OCI-LY3 (cell line): ENCODE measurements at regions not wholly inside any gene's neighbourhood (a gene's known extent, or its start where the extent isn't known, plus 50 kb on each side); places are given as distances from the start of the nearest gene placed in this dataset.
"Not testable (repeated sequence)": the region's sequence is repeated elsewhere in the genome, so short reads cannot be mapped to it uniquely, and the experiment has no call there.

Source experiments
- H2AFZ ChIP-seq: fragments of 200-600, 300-600 bp; shearing (Covaris generic); 2 replicates; pipeline ENCODE4 v1.6.0; 2014; ENCODE audit warnings: antibody characterized with exemption, low read depth, low read length
- H3K27ac ChIP-seq: fragments of 200-600, 300-600 bp; sonication (generic); 2 replicates; pipeline ENCODE4 v1.5.1; 2014; ENCODE audit warnings: mild to moderate bottlenecking, low read length, moderate library complexity, mixed read lengths
- H3K27me3 ChIP-seq: fragments of 200-600, 300-600 bp; sonication (generic); 2 replicates; pipeline ENCODE4 v1.6.1; 2014; ENCODE audit warnings: low read depth, low read length, mixed read lengths
- H3K36me3 ChIP-seq: fragments of 200-600, 300-600 bp; sonication (generic); replicated peaks from 2 replicates; pipeline ENCODE3; 2014; ENCODE audit warnings: low read depth, low read length, mixed read lengths
- H3K4me1 ChIP-seq: fragments of 300-600, 200-600 bp; sonication (generic); 2 replicates; pipeline ENCODE4 v1.6.1; 2014; ENCODE audit warnings: low read length, mixed read lengths
- H3K4me2 ChIP-seq: fragments of 200-600, 300-600 bp; sonication (generic); 2 replicates; pipeline ENCODE4 v1.6.1; 2014; ENCODE audit warnings: low read length, mixed read lengths
- H3K4me3 ChIP-seq: fragments of 300-600, 200-600 bp; sonication (generic); 2 replicates; pipeline ENCODE4 v1.5.1; 2014; ENCODE audit warnings: antibody characterized with exemption, mild to moderate bottlenecking, low read length, moderate library complexity
- H3K79me2 ChIP-seq: fragments of 300-600, 200-600 bp; shearing (Covaris generic); 2 replicates; pipeline ENCODE4 v1.6.1; 2014; ENCODE audit warnings: mild to moderate bottlenecking, low read length, mixed read lengths
- H3K9ac ChIP-seq: fragments of 300-600, 200-600 bp; shearing (Covaris generic); 2 replicates; pipeline ENCODE4 v1.6.0; 2014; ENCODE audit warnings: mild to moderate bottlenecking, low read length, moderate library complexity
- H3K9me3 ChIP-seq: fragments of 200-600, 300-600 bp; shearing (Covaris generic); 2 replicates; pipeline ENCODE4 v1.6.1; 2014; ENCODE audit warnings: low read length, mixed read lengths; ENCODE audit not compliant: insufficient read depth
- H4K20me1 ChIP-seq: fragments of 200-600, 300-600 bp; sonication (generic); 2 replicates; pipeline ENCODE4 v1.6.1; 2016; ENCODE audit warnings: low read length, mixed read lengths; ENCODE audit not compliant: insufficient read depth
- CTCF ChIP-seq: fragments of 200-600, 300-600 bp; sonication (generic); IDR thresholded peaks from 2 replicates; pipeline ENCODE4 v1.5.1; 2014; ENCODE audit warnings: antibody characterized with exemption, low read length, low read depth
- EZH2phosphoT487 ChIP-seq: fragments of 200-600 bp; shearing (Covaris generic); IDR thresholded peaks from 2 replicates; pipeline ENCODE4 v1.6.1; 2018; ENCODE audit warnings: antibody characterized with exemption, mixed run types, low read depth

- Histone ChIP-seq H3K4me2 (no peak overlapping the region), H3K36me3 (no peaks in the 10 kb centered on the region), H3K27ac (no peak overlapping the region), H3K4me3 (no peak overlapping the region), H3K79me2 (no peaks in the 10 kb centered on the region), H3K4me1 (no peaks in the 10 kb centered on the region), H3K9ac (no peak overlapping the region), H3K9me3 (no peaks in the 10 kb centered on the region), H2AFZ (no peak overlapping the region), H4K20me1 (no peaks in the 10 kb centered on the region), H3K27me3 (no peaks in the 10 kb centered on the region)
- TF ChIP-seq CTCF (no peak), EZH2phosphoT487 (no peak)
Observed at GRCh38 chr7:73933091-73933490, 72.1 kb downstream of the TMEM270 start.

- H3K9ac ChIP-seq, result no peak overlapping the region
- H3K4me2 ChIP-seq, result no peak overlapping the region
- no peaks in the 10 kb centered on the region for H3K36me3 ChIP-seq
- TF ChIP-seq CTCF (no peak), EZH2phosphoT487 (no peak)
- no peaks in the 10 kb centered on the region for H3K27me3 ChIP-seq
- H3K79me2 ChIP-seq, result no peaks in the 10 kb centered on the region
- H3K27ac ChIP-seq, result no peak overlapping the region
- no peak overlapping the region for H2AFZ ChIP-seq
- H4K20me1 ChIP-seq, result no peaks in the 10 kb centered on the region
- peaks cover 9% of the 10 kb centered on the region; the same call in 1 of the 2 replicates for H3K9me3 ChIP-seq
- no peak overlapping the region for H3K4me3 ChIP-seq
- H3K4me1 ChIP-seq, result no peaks in the 10 kb centered on the region
Observed at GRCh38 chr7:73936967-73937366, 76.0 kb downstream of the TMEM270 start.

GRCh38 chr7:73937650-73938049 is 76.7 kb downstream of the TMEM270 start:
- not testable (repeated sequence) for H3K9me3 ChIP-seq, H2AFZ ChIP-seq, H3K4me2 ChIP-seq, H3K27me3 ChIP-seq, H3K79me2 ChIP-seq, H3K9ac ChIP-seq, H3K4me1 ChIP-seq, H3K36me3 ChIP-seq, H3K27ac ChIP-seq, H4K20me1 ChIP-seq, H3K4me3 ChIP-seq

GRCh38 chr7:73939528-73939927 is 78.6 kb downstream of the TMEM270 start:
- H3K4me1 ChIP-seq, result no peaks in the 10 kb centered on the region
- H3K36me3 ChIP-seq, result no peaks in the 10 kb centered on the region
- no peak overlapping the region for H2AFZ ChIP-seq
- no peaks in the 10 kb centered on the region for H3K27me3 ChIP-seq
- H3K9ac ChIP-seq, result no peak overlapping the region
- H4K20me1 ChIP-seq, result no peaks in the 10 kb centered on the region
- H3K4me3 ChIP-seq, result no peak overlapping the region
- no peak overlapping the region for H3K4me2 ChIP-seq
- no peaks in the 10 kb centered on the region for H3K79me2 ChIP-seq
- no peak overlapping the region for H3K27ac ChIP-seq
- no peak for TF ChIP-seq CTCF
- no peak for TF ChIP-seq EZH2phosphoT487
- peaks cover 9% of the 10 kb centered on the region; the same call in 1 of the 2 replicates for H3K9me3 ChIP-seq

GRCh38 chr7:73940701-73941238 is 79.8 kb downstream of the TMEM270 start:
- H3K9ac ChIP-seq, result no peak overlapping the region
- no peaks in the 10 kb centered on the region for H3K27me3 ChIP-seq
- H4K20me1 ChIP-seq, result no peaks in the 10 kb centered on the region
- H2AFZ ChIP-seq, result no peak overlapping the region
- H3K36me3 ChIP-seq, result no peaks in the 10 kb centered on the region
- no peak overlapping the region for H3K4me3 ChIP-seq
- no peaks in the 10 kb centered on the region for H3K79me2 ChIP-seq
- H3K4me2 ChIP-seq, result no peak overlapping the region
- H3K4me1 ChIP-seq, result no peaks in the 10 kb centered on the region
- H3K27ac ChIP-seq, result no peak overlapping the region
- peaks cover 15% of the 10 kb centered on the region; the same call in 1 of the 2 replicates for H3K9me3 ChIP-seq
- no peak for TF ChIP-seq EZH2phosphoT487
- TF ChIP-seq CTCF, result no peak
